Pulmonary artery endothelial cell (primary cell): ENCODE measurements at regions not wholly inside any gene's neighbourhood (a gene's known extent, or its start where the extent isn't known, plus 50 kb on each side); places are given as distances from the start of the nearest gene placed in this dataset.

ENCODE experiments used
- DNase-seq: peaks from one replicate; pipeline ENCODE4 v3.0.0-alpha.2; 2011; ENCODE audit warnings: low read depth, low spot score

- DNase-seq = no peak
Observed at GRCh38 chr10:52440612-52441285, 126.7 kb downstream of the DKK1 start.

GRCh38 chr10:52442576-52442975 is 128.5 kb downstream of the DKK1 start:
- DNase-seq = no peak

- peak; percentile 49 for DNase-seq
Observed at GRCh38 chr10:52443419-52444388, 129.6 kb downstream of the DKK1 start.

- no peak for DNase-seq
Observed at GRCh38 chr10:52446391-52446790, 132.3 kb downstream of the DKK1 start.

GRCh38 chr10:52447931-52448353 is 133.9 kb downstream of the DKK1 start:
- no peak for DNase-seq

GRCh38 chr10:52450762-52451291 is 136.7 kb downstream of the DKK1 start:
- no peak for DNase-seq

GRCh38 chr10:52451817-52452216 is 137.7 kb downstream of the DKK1 start:
- DNase-seq = no peak

- DNase-seq = no peak
Observed at GRCh38 chr10:52452600-52453493, 138.8 kb downstream of the DKK1 start.

GRCh38 chr10:52453501-52453900 is 139.4 kb downstream of the DKK1 start:
- DNase-seq = no peak

- DNase-seq = no peak
Observed at GRCh38 chr10:52454491-52454890, 140.4 kb downstream of the DKK1 start.

GRCh38 chr10:52455098-52455497 is 141.0 kb downstream of the DKK1 start:
- DNase-seq = no peak

GRCh38 chr10:52459097-52459496 is 145.0 kb downstream of the DKK1 start:
- no peak for DNase-seq

GRCh38 chr10:52463826-52464225 is 149.7 kb downstream of the DKK1 start:
- DNase-seq = no peak

- DNase-seq = no peak
Observed at GRCh38 chr10:52464368-52465124, 150.5 kb downstream of the DKK1 start.

GRCh38 chr10:52465202-52465601 is 151.1 kb downstream of the DKK1 start:
- DNase-seq = no peak

- no peak for DNase-seq
Observed at GRCh38 chr10:52466464-52466863, 152.4 kb downstream of the DKK1 start.

- DNase-seq = no peak
Observed at GRCh38 chr10:52469970-52470705, 156.1 kb downstream of the DKK1 start.

- no peak for DNase-seq
Observed at GRCh38 chr10:52472406-52473146, 158.5 kb downstream of the DKK1 start.

GRCh38 chr10:52474265-52474664 is 160.2 kb downstream of the DKK1 start:
- no peak for DNase-seq
